Gastroesophageal sphincter (tissue), 3 donors: ENCODE measurements at regions not wholly inside any gene's neighbourhood (a gene's known extent, or its start where the extent isn't known, plus 50 kb on each side); places are given as distances from the start of the nearest gene placed in this dataset.

Experiments used
- POLR2A ChIP-seq, 2 donors: fragments of 450-650 bp; IDR thresholded peaks; one replicate each; pipeline ENCODE4 v1.6.1; 2017; ENCODE audit warnings: antibody characterized with exemption in 2 of 2, mild to moderate bottlenecking in 2 of 2, moderate library complexity in 1 of 2
- TF ChIP-seq, protein P1 (sequence below), 4 experiments: fragments of 200-600 bp in 2 of 4; fragments of 450-650 bp in 2 of 4; sonication (generic) in 1 of 4; IDR thresholded peaks; one replicate each; pipeline ENCODE4 v1.5.1; 2017 to 2019; ENCODE audit warnings: antibody characterized with exemption in 4 of 4, mild to moderate bottlenecking in 2 of 4, moderate library complexity in 2 of 4

GRCh38 chr2:81077396-81077795 lies 772.8 kb upstream of the LRRTM1 start:
- TF ChIP-seq, protein P1, sequence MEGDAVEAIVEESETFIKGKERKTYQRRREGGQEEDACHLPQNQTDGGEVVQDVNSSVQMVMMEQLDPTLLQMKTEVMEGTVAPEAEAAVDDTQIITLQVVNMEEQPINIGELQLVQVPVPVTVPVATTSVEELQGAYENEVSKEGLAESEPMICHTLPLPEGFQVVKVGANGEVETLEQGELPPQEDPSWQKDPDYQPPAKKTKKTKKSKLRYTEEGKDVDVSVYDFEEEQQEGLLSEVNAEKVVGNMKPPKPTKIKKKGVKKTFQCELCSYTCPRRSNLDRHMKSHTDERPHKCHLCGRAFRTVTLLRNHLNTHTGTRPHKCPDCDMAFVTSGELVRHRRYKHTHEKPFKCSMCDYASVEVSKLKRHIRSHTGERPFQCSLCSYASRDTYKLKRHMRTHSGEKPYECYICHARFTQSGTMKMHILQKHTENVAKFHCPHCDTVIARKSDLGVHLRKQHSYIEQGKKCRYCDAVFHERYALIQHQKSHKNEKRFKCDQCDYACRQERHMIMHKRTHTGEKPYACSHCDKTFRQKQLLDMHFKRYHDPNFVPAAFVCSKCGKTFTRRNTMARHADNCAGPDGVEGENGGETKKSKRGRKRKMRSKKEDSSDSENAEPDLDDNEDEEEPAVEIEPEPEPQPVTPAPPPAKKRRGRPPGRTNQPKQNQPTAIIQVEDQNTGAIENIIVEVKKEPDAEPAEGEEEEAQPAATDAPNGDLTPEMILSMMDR (IDR thresholded peaks at IDR 0.05): no peak
- TF ChIP-seq POLR2A (IDR thresholded peaks at IDR 0.05): no peak
